OCI-LY1 (cell line): ENCODE measurements at regions not wholly inside any gene's neighbourhood (a gene's known extent, or its start where the extent isn't known, plus 50 kb on each side); places are given as distances from the start of the nearest gene placed in this dataset.

Experiments used
- H2AFZ ChIP-seq: fragments of 200-600 bp; sonication (generic), shearing (Covaris generic); 2 replicates; pipeline ENCODE4 v1.6.0; 2014; ENCODE audit warnings: antibody characterized with exemption, mild to moderate bottlenecking, low read length
- H3F3A ChIP-seq: fragments of 200-600 bp; sonication (generic), shearing (Covaris generic); 2 replicates; pipeline ENCODE4 v1.6.0; 2014; ENCODE audit warnings: mild to moderate bottlenecking, antibody characterized with exemption, low read length, moderate library complexity; ENCODE audit not compliant: insufficient read depth
- H3K27ac ChIP-seq: fragments of 200-600 bp; sonication (generic); 2 replicates; pipeline ENCODE4 v1.5.1; 2014; ENCODE audit warnings: low read length, mixed run types, mild to moderate bottlenecking, low read depth; ENCODE audit not compliant: poor library complexity, severe bottlenecking
- H3K27me3 ChIP-seq: fragments of 200-600 bp; sonication (generic); 2 replicates; pipeline ENCODE4 v1.6.0; 2014; ENCODE audit warnings: antibody characterized with exemption, mild to moderate bottlenecking, low read length, moderate library complexity; ENCODE audit not compliant: insufficient read depth
- H3K36me3 ChIP-seq: fragments of 200-600 bp; sonication (generic); 2 replicates; pipeline ENCODE4 v1.6.1; 2014; ENCODE audit warnings: mild to moderate bottlenecking, antibody characterized with exemption, low read length, moderate library complexity, mixed read lengths; ENCODE audit not compliant: insufficient read depth
- H3K4me1 ChIP-seq: fragments of 200-600 bp; sonication (generic); 2 replicates; pipeline ENCODE4 v1.5.1; 2014; ENCODE audit warnings: mild to moderate bottlenecking, low read length, moderate library complexity; ENCODE audit not compliant: insufficient read depth, severe bottlenecking
- H3K4me2 ChIP-seq: fragments of 200-600 bp; sonication (generic), shearing (Covaris generic); 2 replicates; pipeline ENCODE4 v1.6.1; 2014; ENCODE audit warnings: low read length
- H3K4me3 ChIP-seq: fragments of 200-600 bp; sonication (generic); 2 replicates; pipeline ENCODE4 v1.5.1; 2014; ENCODE audit warnings: low read length, low read depth, mild to moderate bottlenecking, mixed read lengths; ENCODE audit not compliant: poor library complexity, severe bottlenecking
- H3K79me2 ChIP-seq: fragments of 200-600 bp; shearing (Covaris generic); 2 replicates; pipeline ENCODE4 v1.6.1; 2016; ENCODE audit warnings: mixed run types, low read length, mixed read lengths; ENCODE audit not compliant: insufficient read depth
- H3K9ac ChIP-seq: fragments of 200-600 bp; sonication (generic), shearing (Covaris generic); 2 replicates; pipeline ENCODE4 v1.6.1; 2014; ENCODE audit warnings: mild to moderate bottlenecking, low read length, mixed read lengths
- H3K9me2 ChIP-seq: fragments of 200-600 bp; sonication (generic), shearing (Covaris generic); 2 replicates; pipeline ENCODE4 v1.6.1; 2014; ENCODE audit warnings: low read depth, mild to moderate bottlenecking, low read length, mixed read lengths
- H3K9me3 ChIP-seq: fragments of 200-600 bp; shearing (Covaris generic); 2 replicates; pipeline ENCODE4 v1.6.1; 2014; ENCODE audit warnings: low read length, mixed read lengths
- H4K20me1 ChIP-seq: fragments of 200-600 bp; sonication (generic), shearing (Covaris generic); 2 replicates; pipeline ENCODE4 v1.6.0; 2016; ENCODE audit warnings: mild to moderate bottlenecking, low read length; ENCODE audit not compliant: insufficient read depth
- EZH2 ChIP-seq: fragments of 200-600 bp; sonication (generic), shearing (Covaris generic); IDR thresholded peaks from 2 replicates; pipeline ENCODE4 v1.8.0; 2017; ENCODE audit warnings: borderline replicate concordance, mixed run types, mild to moderate bottlenecking, antibody characterized with exemption, low read length, moderate library complexity, mixed read lengths
- TF ChIP-seq, protein P1 (sequence below): fragments of 200-600 bp; sonication (generic), shearing (Covaris generic); IDR thresholded peaks from 2 replicates; pipeline ENCODE4 v1.5.1; 2017; ENCODE audit warnings: mild to moderate bottlenecking, antibody characterized with exemption, low read length, moderate library complexity, mixed read lengths

DNA sequence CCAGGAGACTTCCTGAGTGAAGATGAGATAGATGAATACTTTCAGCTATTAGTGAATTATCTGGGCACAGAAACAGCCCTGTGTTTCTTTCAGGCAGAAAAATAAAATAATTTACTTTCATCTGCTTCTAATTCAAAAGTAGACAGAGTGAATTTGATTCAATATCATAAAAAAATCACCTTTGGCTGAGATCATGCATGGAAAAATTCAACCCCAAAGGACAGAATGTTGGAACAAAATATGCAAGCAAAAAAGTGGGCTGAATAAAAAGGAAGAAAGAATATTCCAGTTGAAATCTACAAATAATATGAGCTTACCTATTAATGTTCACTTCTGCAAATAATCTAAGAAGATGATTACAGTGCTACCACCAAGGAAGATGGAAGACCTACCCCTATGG, 546.9 kb downstream of the TFAP2B start:
- H3K4me2 ChIP-seq = no peak overlapping the region
- no peak overlapping the region for H3K27ac ChIP-seq
- H2AFZ ChIP-seq = no peak overlapping the region
- H3K9me3 ChIP-seq = no peaks in the 10 kb centered on the region
- no peak overlapping the region for H3K9ac ChIP-seq
- no peaks in the 10 kb centered on the region for H3F3A ChIP-seq
- H3K36me3 ChIP-seq = no peaks in the 10 kb centered on the region
- H4K20me1 ChIP-seq = no peaks in the 10 kb centered on the region
- no peak overlapping the region for H3K4me3 ChIP-seq
- H3K4me1 ChIP-seq = no peaks in the 10 kb centered on the region
- H3K27me3 ChIP-seq = no peaks in the 10 kb centered on the region
- no peaks in the 10 kb centered on the region for H3K9me2 ChIP-seq
- H3K79me2 ChIP-seq = no peaks in the 10 kb centered on the region
- TF ChIP-seq EZH2 = no peak
- TF ChIP-seq, protein P1, sequence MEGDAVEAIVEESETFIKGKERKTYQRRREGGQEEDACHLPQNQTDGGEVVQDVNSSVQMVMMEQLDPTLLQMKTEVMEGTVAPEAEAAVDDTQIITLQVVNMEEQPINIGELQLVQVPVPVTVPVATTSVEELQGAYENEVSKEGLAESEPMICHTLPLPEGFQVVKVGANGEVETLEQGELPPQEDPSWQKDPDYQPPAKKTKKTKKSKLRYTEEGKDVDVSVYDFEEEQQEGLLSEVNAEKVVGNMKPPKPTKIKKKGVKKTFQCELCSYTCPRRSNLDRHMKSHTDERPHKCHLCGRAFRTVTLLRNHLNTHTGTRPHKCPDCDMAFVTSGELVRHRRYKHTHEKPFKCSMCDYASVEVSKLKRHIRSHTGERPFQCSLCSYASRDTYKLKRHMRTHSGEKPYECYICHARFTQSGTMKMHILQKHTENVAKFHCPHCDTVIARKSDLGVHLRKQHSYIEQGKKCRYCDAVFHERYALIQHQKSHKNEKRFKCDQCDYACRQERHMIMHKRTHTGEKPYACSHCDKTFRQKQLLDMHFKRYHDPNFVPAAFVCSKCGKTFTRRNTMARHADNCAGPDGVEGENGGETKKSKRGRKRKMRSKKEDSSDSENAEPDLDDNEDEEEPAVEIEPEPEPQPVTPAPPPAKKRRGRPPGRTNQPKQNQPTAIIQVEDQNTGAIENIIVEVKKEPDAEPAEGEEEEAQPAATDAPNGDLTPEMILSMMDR = no peak

DNA sequence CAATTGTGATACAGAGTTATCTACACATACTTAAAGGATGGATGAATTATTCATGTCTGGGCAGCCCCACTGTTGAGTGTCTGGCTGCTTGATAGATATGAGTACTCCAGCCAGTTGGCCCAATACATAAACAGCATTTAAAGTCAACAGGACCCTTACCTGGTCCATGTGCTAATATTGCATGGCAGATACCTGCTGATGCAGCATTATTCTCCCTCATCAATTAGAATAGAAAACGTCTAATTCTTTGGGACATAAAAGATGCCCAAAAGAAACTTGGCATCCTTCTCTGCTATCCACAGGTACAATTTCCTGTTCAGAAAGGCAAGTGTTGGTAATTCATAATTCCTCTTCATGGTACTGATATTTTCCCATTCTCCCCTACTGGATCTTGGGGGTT, 550.8 kb downstream of the TFAP2B start:
- H3K9me3 ChIP-seq = no peaks in the 10 kb centered on the region
- H3K4me3 ChIP-seq = no peak overlapping the region
- no peak overlapping the region for H2AFZ ChIP-seq
- H3K9me2 ChIP-seq = no peaks in the 10 kb centered on the region
- H3K27ac ChIP-seq = no peak overlapping the region
- no peaks in the 10 kb centered on the region for H3K27me3 ChIP-seq
- no peak overlapping the region for H3K9ac ChIP-seq
- no peaks in the 10 kb centered on the region for H4K20me1 ChIP-seq
- H3F3A ChIP-seq = no peaks in the 10 kb centered on the region
- no peaks in the 10 kb centered on the region for H3K4me1 ChIP-seq
- H3K4me2 ChIP-seq = no peak overlapping the region
- H3K36me3 ChIP-seq = no peaks in the 10 kb centered on the region
- TF ChIP-seq EZH2 = no peak
- TF ChIP-seq, protein P1 = no peak
- no peaks in the 10 kb centered on the region for H3K79me2 ChIP-seq

GRCh38 chr6:51382847-51383246, 564.2 kb downstream of the TFAP2B start:
- TF ChIP-seq, protein P1 = no peak
- TF ChIP-seq EZH2 = no peak

More at GRCh38 chr6:51382847-51383246, 564.2 kb downstream of the TFAP2B start:
- Histone ChIP-seq H3K27me3 (no peaks in the 10 kb centered on the region), H3K4me1 (no peaks in the 10 kb centered on the region), H2AFZ (no peak overlapping the region), H3K36me3 (no peaks in the 10 kb centered on the region), H3K9me3 (no peaks in the 10 kb centered on the region), H3F3A (no peaks in the 10 kb centered on the region), H3K4me3 (no peak overlapping the region), H3K4me2 (no peak overlapping the region), H3K27ac (no peak overlapping the region), H3K9ac (no peak overlapping the region), H4K20me1 (no peaks in the 10 kb centered on the region), H3K9me2 (no peaks in the 10 kb centered on the region), H3K79me2 (no peaks in the 10 kb centered on the region)
